GM10248 (cell line): ENCODE measurements at regions not wholly inside any gene's neighbourhood (a gene's known extent, or its start where the extent isn't known, plus 50 kb on each side); places are given as distances from the start of the nearest gene placed in this dataset.

ENCODE experiments used
- CTCF ChIA-PET: fragments of 300-600 bp; sonication (Branson Sonifier 250); formaldehyde crosslinking; extraction: SDS; loops from one replicate; lab custom pipeline; 2021; ENCODE audit warnings: antibody characterized with exemption; lab: Yijun Ruan, JAX
- POLR2A ChIA-PET: fragments of 350-650 bp; sonication (Branson Sonifier 250); formaldehyde crosslinking; extraction: SDS; loops from one replicate; lab custom pipeline; 2020; ENCODE audit warnings: antibody characterized with exemption; lab: Yijun Ruan, JAX
- DNase-seq: peaks from one replicate; pipeline ENCODE4 v3.0.0; 2012; ENCODE audit errors: extremely low spot score
- TF ChIP-seq, protein P1 (sequence below): IDR thresholded peaks from 2 replicates; pipeline ENCODE4 v1.5.1; 2012; ENCODE audit warnings: mild to moderate bottlenecking, low read depth; ENCODE audit errors: extremely low read depth, missing control alignments, control extremely low read depth

DNA sequence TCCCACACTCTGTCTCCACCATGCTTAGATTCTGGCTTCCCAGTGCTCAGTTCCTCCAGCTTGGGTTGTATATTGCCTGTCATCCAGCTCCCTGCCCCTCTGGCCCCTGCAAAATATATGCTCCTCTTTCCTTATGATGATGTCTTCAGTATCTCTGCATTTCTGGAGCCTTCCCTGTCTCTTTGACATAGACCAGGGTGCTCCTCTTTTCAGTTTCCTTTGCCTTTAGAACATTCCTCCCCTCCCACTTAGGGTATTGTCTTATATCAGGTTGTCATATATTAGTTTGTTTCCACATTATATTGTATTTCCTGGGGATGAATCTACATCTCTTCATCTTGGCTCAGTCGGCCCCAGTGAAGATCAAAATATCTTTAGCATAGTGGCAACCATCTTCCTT, 526.4 kb downstream of the MID1IP1 start:
- TF ChIP-seq, protein P1, sequence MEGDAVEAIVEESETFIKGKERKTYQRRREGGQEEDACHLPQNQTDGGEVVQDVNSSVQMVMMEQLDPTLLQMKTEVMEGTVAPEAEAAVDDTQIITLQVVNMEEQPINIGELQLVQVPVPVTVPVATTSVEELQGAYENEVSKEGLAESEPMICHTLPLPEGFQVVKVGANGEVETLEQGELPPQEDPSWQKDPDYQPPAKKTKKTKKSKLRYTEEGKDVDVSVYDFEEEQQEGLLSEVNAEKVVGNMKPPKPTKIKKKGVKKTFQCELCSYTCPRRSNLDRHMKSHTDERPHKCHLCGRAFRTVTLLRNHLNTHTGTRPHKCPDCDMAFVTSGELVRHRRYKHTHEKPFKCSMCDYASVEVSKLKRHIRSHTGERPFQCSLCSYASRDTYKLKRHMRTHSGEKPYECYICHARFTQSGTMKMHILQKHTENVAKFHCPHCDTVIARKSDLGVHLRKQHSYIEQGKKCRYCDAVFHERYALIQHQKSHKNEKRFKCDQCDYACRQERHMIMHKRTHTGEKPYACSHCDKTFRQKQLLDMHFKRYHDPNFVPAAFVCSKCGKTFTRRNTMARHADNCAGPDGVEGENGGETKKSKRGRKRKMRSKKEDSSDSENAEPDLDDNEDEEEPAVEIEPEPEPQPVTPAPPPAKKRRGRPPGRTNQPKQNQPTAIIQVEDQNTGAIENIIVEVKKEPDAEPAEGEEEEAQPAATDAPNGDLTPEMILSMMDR = no peak
- DNase-seq = no peak
- CTCF ChIA-PET = no interaction called here
- POLR2A ChIA-PET = no interaction called here

DNA sequence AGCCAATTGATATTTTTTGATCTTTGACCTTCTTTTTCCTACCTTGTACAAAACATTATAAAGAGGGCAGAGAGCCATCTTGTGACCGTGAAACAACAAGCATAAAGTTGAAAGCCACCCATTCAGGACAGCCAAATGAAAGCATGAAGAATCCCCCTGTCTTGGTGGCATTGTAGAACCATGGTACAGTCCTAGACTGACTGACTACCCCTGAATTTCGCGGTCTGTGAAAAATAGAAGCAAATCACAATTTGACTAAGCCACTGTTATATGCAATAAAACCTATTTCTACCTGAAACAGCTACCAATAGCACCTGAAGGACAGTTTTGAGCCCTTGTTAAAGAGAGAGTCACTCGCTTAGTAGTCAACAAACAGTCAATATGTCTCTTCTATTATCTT, 527.4 kb downstream of the MID1IP1 start:
- no peak for DNase-seq
- TF ChIP-seq, protein P1 = no peak
- ChIA-PET CTCF (no interaction called here), POLR2A (no interaction called here)

DNA sequence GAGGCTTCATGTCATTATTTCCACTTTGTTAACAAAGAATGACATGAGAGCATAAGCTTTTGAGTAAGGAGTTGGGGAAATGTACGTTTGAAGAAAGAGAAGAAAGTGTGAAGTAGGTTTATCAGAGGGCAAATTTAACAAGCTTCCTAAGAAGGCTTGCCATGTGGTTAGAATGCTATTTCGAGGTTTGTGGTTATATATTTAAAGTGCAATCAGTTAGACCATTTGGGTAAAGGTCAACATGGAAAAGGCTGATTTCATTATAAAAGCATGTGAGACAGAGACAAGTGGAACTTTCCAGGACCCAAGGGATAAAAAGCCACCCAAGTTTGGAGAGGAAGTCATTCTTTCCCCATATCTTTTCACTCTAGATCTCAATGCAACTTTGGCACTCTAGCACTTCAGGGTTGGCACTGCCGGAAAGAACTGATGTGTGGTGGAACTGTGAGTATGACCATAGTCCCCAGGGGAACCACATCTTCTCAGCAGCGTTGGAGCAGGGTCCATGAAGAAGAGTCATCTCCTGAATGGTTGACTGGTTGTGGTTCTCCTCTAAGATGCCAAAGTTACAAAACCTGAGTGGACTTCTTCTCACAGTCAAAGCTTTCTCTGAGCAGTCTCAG, 529.9 kb downstream of the MID1IP1 start:
- POLR2A ChIA-PET = no interaction called here
- TF ChIP-seq, protein P1 = no peak
- CTCF ChIA-PET = interaction anchor here (1.0 kb wide), 1 partner anchor 10 kb away, joined by 3 read pairs; no protein-coding TSS in a partner anchor
- DNase-seq = no peak

DNA sequence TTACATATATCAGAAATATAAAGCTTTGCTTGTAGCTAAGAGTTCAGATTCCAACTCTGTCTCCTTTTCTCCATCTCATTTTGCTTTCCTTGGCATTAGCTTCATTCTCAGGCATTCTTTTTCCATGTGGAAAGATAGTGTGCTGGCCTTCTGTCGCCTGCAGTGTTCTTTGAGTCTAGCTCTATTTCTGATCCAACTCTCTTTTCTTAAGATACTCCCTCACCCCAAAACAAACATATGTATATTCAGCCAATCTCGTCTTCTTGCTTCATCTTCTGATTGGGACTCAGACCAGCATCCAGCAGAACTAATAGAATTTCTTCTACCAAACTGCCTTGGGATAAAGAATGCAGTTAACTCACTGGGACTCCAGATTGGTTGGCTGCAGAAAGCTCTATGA, 532.2 kb downstream of the MID1IP1 start:
- POLR2A ChIA-PET = no interaction called here
- DNase-seq = no peak
- CTCF ChIA-PET = no interaction called here
- TF ChIP-seq, protein P1 = no peak

DNA sequence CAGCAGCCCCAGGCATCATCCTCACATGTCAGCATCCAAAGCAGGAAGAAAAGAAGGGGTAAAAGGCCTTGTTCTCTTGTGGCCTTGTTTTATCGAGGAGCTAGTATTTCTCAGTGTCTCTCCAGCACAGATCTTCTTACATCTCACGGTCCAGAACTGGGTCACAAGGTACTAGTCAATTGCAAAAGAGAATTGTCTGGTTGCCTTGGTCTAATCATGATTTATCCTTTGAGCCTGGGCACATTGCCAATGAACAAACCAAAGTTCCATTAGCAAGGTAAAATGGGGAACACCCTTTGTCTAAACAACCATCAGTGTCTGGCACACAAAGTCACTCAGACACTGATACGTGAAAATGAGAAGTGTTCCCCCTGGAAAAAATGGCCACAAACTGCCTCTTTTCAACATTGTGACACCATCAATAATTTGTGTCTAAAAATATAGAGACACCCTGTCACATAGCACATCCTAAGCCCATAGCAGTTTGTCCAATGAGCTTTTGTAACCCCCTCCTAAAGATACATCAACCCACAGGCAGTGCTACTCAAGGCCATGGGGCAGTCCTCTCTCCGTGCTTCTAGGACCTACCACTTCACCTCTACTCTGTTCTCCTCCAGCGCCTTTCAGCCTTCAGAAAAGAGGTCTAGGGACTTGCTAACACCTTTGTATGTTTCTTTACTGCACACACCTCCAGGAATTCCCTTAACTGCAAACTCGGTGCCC, 534.4 kb downstream of the MID1IP1 start:
- DNase-seq = no peak
- TF ChIP-seq, protein P1 = no peak
- ChIA-PET CTCF (no interaction called here), POLR2A (no interaction called here)

DNA sequence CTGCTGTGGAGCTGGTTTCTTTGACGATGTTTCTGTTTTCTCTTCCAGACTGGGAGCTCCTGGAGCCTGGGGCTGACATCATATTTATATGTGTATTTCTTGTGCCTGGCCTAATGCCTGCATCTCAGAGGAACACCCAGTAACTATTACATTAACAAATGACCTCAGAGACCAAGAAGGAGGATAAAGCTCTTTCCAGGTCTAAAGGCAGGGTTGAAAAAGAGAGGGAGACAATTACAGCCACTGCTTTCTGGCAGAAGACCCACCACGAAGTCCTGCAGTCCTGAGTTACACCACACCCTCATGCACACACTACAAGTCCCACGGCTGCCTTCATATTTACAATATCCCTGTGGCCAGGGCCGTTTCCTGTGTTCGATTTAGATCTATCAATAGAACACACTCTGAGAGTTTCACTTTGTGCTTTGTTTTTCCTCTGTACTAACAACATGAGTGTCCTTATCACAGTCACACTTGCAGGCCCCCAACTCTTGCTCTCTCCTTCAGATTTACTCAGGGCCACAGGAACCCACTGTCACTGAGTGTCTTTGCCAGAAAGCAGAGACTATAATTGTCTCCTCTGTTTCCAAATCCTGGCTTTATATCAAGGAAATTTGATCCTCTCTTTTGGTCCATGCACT, 535.5 kb downstream of the MID1IP1 start:
- TF ChIP-seq, protein P1 = no peak
- CTCF ChIA-PET = no interaction called here
- POLR2A ChIA-PET = no interaction called here
- peak; percentile 11 for DNase-seq
